Sigmoid colon (tissue), 4 donors: ENCODE measurements at regions not wholly inside any gene's neighbourhood (a gene's known extent, or its start where the extent isn't known, plus 50 kb on each side); places are given as distances from the start of the nearest gene placed in this dataset.

Source experiments
- EP300 ChIP-seq, 4 donors: sonication (generic); formaldehyde crosslinking; IDR thresholded peaks; one replicate each; pipeline ENCODE4 v1.6.1; 2017; ENCODE audit warnings: antibody characterized with exemption in 4 of 4
- POLR2A ChIP-seq, 2 donors: fragments of 450-650 bp; IDR thresholded peaks; one replicate each; pipeline ENCODE4 v1.6.1; 2016; ENCODE audit warnings: antibody characterized with exemption in 2 of 2, mild to moderate bottlenecking in 2 of 2, moderate library complexity in 2 of 2
- POLR2AphosphoS5 ChIP-seq, 4 donors: sonication (generic); formaldehyde crosslinking; IDR thresholded peaks; one replicate each; pipeline ENCODE4 v1.6.1; 2017; ENCODE audit warnings: antibody characterized with exemption in 4 of 4
- TF ChIP-seq, protein P1 (sequence below), 4 experiments: fragments of 450-650 bp in 3 of 4; fragments of 200-600 bp in 1 of 4; IDR thresholded peaks; one replicate each; pipeline ENCODE4 v1.5.1; 2016 to 2019; ENCODE audit warnings: antibody characterized with exemption in 4 of 4, mild to moderate bottlenecking in 3 of 4, moderate library complexity in 2 of 4

DNA sequence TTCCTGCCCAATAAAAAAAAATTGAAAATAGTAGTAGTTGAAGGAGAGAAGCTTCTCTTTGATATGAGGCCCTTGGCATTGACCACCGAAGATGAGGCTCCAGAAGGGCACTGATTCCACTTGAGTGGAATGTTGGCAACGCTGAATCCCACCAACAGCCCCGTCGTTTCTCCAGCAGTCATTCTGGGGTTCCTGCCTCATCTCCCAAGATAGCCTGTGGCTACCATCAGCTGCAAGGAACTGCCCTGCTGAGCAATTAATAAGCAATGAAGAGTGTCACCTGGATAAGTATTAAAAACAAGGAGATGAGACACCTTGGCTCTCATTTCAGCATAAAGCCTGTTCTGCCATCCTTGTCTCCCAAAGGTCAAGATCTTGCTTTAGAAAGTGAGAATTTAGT is 144.1 kb downstream of the CSNK2A3 start:
- TF ChIP-seq POLR2A (IDR thresholded peaks at IDR 0.05) (no peak), POLR2AphosphoS5 (IDR thresholded peaks at IDR 0.05) (no peak), EP300 (IDR thresholded peaks at IDR 0.05) (no peak)
- TF ChIP-seq, protein P1, sequence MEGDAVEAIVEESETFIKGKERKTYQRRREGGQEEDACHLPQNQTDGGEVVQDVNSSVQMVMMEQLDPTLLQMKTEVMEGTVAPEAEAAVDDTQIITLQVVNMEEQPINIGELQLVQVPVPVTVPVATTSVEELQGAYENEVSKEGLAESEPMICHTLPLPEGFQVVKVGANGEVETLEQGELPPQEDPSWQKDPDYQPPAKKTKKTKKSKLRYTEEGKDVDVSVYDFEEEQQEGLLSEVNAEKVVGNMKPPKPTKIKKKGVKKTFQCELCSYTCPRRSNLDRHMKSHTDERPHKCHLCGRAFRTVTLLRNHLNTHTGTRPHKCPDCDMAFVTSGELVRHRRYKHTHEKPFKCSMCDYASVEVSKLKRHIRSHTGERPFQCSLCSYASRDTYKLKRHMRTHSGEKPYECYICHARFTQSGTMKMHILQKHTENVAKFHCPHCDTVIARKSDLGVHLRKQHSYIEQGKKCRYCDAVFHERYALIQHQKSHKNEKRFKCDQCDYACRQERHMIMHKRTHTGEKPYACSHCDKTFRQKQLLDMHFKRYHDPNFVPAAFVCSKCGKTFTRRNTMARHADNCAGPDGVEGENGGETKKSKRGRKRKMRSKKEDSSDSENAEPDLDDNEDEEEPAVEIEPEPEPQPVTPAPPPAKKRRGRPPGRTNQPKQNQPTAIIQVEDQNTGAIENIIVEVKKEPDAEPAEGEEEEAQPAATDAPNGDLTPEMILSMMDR (IDR thresholded peaks at IDR 0.05): no peak
